ENCODE measurements at regions not wholly inside any gene's neighbourhood (a gene's known extent, or its start where the extent isn't known, plus 50 kb on each side); places are given as distances from the start of the nearest gene placed in this dataset.

DNA sequence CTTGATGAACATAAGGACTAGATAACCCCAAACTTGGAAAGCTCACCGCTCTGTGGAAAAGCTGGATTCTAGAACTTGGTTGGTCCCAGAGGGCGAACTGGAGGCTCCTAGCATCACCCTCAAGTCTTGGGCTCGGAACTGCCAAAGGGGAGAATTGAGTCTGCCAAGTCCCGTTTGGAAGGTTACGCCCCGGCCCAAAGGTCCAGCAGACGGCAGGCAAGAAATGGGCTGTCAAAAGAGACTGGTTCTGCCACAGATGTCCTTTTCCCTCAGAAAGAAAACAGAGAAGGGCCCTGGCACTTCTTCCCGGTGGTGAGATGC, 182.2 kb downstream of the ANAPC1 start:
- no peak for DNase-seq

DNA sequence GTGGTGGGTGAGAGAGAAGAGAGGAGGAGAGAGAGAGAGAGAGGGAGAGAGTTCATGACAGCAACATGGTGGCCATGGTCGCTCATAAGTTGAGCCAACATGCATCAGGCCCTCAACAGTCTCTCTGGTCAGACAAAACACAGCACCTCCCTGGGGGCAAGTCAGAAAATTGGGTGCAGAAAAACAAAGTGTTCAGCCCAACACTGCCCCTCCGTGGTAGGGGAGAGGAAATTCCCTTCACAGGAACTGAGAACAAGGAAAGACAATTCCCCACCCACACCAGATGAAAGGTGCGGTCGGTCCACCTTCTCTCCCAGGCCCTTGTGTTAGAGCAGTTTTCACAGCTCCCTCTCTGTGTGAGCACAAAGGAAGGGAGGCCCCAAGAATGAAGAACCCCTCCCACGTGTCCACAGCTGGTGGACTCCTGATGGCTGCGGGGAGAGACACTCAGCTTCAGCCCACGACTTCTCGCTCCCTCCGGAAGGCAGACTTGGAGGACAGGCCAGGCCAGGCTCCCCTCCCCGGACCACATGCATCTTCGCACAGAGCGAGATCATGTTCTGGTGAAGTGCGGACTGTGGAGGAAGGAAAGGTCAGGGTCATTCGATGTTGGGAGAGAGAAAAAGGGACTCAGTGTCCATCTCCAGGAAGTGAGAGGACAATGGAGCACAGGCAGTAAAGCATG, 181.7 kb downstream of the ANAPC1 start:
- DNase-seq = peak; percentile 71

DNA sequence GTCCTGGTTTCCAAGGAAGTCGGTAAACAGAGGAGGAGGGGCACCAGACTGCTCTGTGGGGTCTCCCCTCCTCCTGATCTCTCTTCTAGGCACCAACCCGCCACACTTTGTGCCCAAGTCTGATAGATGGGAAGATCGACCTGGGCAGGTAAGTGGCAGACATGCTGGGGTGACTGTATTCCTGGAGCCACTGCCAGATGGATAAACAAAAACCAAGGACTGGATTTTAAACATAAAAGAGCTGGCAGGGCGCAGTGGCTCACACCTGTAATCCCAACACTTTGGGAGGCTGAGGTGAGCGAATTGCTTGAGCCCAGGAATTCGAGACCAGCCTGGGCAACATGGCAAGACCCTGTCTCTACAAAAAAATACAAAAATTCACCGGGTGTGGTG, 181.2 kb downstream of the ANAPC1 start:
- DNase-seq = no peak

DNA sequence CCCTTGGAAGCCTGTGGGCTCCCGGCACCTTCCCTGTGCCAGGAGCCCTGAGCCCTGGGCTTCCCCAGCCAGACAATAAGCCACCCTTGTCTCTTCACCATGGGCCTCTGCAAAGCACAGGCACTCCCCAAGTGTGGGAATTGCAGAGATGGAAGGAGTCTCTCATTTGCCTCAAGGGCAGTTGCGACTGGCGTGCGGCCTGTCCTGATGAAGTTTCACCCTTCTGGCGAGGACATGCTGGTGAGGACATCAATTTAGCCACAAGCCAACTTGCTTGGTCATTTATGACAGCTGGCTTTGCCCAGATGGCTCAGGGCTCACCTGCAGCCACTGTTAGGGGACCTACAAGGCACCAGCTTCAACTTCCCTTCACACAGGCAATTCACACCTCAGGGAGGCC, 180.2 kb downstream of the ANAPC1 start:
- DNase-seq = no peak

DNA sequence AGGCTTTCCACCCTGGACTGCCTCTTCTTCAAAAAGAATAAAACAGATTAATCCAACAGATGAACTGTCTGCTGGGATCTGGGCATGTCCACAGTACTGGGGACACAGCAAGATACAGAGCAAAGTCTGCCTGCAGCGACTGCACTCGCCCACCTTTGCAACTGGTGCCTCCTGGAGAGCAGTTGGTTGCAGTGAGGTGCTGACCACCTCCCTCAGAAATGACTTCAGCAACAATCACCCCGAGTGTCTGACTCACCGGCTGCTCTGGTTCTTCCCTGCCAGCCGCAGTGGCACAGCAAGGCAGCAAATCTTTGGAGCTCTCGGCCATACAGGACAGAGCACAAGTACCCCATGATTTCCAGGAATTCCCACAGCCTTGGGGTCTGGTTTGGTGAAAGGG, 179.7 kb downstream of the ANAPC1 start:
- peak; percentile 50 for DNase-seq

DNA sequence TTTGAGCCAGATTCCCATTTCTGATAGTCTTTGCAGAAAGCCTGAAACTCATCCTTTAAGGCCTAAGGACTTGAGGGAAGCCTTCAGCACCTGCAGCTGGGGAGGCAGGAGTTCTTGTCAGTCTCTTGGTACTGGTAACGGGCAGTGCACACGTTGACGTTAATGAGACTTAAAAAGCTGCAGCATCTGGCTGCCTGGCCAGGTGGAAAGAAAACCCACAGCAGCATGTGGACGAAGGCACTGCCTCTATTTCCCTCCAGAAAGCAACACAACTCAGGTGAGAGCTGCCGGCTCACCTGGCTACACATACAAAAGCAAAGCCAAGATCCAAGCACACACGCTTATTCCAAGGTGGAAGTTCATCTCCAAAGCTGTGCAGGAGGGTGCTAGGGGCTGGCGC, 178.8 kb downstream of the ANAPC1 start:
- DNase-seq = no peak

DNA sequence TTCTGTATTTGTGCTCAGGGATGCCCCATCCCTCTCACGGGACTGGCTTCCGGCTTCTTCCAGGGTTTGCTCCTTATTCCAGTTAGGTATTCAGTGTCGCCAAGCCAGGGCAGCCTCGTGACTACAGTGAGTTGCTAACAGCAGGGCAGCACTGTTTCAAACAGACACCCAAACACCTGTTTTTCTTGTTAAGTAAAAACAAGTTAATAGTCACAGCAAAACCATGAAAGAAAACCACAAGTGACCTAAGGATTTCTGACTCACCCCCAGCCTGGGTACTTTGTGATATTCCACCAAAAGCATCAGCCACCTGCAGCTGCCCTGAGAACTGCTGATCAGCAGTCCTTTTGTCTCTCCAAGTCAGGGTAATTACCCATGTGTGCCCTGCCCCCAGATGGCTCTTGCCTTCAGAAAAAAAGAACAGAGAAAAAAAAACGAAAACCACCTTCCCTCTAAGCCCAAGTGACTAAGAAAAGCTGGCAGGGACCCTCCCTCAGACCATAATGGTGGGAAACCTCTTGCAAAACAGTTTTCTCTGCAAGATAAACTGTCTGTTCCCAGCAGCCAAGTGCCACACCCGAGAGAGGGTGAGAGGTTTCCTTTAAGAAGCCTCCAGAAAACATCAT, 178.2 kb downstream of the ANAPC1 start:
- peak; percentile 76 for DNase-seq

DNA sequence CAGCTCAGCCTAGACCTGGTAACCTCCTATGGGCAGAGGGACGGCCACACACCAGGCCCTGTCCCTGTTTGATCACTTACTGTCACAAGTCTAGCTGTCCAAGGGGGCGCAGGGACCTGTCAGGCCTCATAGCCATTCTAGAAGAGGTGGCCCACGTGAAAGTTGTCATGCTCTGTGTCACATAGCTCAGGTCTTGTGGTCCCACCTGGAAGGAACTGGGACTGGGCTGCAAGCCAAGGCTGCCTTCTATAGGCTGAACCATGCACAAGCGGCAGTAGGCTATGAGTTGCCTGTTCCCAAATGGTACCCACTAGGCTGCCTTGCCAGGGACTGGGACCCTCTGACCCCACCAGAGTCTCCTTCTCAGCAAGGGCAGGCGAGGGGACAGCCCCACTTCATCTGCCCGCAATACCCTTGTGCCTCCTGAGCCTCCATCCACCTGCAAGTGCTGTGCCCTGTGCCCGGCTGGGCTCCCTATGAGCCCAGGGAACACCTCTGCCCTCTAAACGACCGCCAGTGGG, 177.5 kb downstream of the ANAPC1 start:
- DNase-seq = no peak

DNA sequence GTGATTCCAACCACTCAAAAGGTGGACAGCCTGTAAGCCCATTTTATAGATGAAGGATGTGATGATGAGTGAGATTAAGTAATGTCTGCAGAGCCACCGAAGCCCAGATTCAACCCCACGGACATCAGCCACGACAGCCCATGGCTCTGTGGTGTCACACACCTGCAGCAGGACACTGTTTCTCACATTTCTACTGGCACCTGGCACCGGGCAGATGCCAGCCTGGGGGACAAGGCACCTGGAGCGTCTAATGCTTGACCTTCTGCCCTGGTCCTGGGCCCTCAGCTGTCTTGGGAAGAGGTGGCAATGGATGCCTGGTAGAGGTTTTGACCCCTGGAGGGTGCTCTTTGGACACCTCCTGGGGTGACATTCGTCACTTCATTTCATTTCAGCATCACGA, 176.3 kb downstream of the ANAPC1 start:
- no peak for DNase-seq

DNA sequence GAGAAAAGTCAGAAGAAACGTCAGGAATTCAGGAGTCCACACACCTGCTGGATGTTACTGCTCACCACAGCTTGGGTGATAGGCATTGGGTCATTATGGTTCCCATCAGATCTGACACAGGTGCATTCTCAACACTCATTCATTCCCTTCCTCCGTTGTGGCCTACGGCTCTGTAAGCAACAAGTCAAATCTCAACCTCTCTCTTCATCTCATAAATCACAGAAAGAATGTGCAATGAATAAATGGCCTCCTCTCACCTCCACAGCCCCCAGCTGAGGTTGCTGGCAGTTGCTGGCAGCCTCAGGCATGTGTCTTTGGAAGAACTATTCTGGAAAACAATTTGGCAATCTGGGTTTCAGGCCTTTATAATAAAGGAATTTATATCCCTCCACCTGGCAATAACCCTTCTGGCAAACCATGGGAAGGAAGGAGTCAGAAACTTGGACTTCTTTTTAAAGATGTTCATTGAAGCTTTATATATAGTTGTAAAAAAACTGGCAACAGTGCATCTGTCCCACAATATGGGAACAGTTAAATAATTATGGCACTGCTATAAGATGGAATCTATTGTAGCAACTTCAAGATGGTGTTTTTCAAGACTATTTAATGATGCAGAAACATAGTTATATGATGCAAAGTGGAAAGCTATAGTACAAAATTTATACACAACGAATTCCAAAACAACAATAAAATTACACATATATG, 175.4 kb downstream of the ANAPC1 start:
- DNase-seq = no peak

DNA sequence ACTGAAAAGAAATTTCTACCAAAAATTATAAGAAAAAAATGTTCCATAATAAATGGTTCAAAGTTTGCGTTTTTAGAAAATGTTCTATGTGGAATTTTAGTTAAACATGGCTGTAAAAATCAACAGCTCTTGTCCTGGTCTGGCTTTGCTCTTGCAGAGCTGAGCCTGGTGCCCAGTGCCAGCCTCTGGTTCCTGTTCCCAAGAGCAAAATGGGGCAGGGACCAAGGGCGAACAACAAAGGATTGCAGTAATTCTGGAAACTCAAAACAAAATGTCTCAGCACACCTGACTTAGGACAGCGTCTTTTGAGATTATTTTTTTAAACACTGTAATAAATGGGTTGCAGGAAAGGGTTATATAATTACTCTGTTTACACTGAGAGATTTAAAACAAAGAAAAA, 174.7 kb downstream of the ANAPC1 start:
- DNase-seq = no peak

DNA sequence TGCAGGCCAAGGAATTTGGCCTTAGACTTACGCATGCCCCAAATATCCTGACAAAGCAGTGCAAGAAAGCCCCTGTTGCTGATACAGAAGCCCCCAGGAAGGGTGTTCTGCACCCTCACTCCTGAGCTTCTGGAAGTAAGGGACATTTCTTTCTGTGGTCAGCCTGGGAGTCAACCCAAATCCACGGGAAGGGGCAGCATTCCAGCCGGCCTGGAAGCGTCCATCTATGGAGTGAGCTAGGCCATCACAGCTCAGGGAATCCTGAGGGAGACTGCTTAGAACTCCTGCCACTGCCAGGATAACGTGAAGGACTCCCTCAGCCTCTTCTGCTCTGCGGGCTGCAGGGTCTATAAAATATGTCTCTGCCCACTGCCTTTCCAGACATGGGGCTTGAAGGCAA, 173.9 kb downstream of the ANAPC1 start:
- DNase-seq = no peak

DNA sequence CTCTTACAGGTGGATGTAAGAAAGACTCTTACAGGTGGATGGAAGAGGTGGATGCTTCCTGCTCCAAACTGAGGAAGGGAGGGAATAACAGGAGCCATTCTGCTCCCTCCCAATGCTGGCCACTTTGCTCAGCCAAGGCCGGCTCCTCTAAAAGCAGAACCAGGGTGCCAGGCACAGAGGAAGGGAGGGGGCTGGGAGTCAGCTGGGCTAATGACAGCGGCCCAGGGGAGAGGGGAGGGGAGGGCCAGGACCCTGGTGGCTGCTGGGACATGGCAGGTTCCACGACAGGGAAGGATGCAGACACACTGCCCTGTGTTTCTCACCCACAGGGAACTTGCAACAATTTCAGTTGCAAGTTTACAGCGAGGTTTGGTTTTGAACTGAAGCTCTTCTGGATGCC, 173.4 kb downstream of the ANAPC1 start:
- DNase-seq = no peak

DNA sequence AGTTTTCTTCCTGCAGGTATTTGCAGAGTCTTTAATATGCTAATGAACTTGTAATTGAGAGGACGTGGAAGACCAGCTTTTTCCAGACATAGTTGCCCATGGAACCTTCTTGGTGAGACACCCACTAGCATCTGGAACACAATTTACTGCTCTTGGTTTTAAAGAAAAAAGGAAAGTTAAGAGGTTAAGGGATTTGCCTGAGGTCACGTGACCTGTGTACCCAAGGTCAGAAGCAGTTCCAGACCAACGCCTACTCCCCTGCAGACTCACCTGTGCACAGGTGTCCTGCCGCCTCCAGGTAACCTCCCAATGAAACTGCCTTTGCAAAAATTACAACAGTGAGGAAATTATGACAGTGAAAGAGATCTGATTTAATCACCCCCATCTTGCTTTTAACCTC, 172.7 kb downstream of the ANAPC1 start:
- DNase-seq = no peak

DNA sequence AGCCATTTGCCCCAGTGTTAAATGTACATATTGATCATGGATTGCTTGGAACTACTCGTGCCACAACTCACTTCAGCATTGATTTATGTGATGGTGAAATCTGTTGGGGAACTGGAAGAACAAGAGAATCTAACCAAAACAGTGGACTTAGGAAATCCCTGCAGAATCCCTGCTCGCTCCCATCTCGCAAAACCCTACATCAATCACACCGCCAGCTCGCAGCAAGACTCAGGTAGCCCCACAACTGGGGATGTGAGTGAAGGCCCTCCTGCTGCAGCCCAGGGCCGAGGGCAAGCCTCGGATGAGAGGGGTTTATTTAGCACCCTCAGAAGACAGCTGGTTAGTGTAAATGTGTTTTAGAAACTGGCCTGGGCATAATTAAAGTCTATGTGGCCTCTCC, 171.6 kb downstream of the ANAPC1 start:
- no peak for DNase-seq

DNA sequence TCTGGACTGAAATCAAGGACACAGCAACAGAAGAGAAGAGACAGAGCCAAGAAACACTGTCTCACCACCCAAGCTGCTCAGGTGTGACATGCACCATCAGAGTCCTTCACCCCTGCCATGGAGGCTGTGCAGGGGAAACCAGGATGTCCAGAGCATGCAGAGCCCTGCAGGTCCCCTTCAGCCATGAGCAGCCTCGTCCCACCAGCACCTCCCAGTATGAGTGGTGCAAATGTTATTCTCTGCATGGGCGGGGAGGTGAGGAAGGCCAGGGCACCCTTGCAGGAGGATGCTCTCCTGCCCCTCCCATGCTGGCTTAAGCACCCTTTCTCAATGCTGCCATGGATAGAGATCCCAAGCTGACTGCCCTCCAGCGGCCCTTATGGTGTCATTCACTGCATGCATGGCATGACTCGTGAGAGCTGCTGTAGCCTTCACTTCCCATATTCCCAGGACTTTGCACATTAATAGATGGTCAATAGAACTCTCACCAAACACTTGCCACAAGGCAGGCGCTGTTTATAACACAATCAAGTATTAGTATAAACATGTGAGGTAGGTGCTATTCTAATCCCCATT, 171.0 kb downstream of the ANAPC1 start:
- no peak for DNase-seq

DNA sequence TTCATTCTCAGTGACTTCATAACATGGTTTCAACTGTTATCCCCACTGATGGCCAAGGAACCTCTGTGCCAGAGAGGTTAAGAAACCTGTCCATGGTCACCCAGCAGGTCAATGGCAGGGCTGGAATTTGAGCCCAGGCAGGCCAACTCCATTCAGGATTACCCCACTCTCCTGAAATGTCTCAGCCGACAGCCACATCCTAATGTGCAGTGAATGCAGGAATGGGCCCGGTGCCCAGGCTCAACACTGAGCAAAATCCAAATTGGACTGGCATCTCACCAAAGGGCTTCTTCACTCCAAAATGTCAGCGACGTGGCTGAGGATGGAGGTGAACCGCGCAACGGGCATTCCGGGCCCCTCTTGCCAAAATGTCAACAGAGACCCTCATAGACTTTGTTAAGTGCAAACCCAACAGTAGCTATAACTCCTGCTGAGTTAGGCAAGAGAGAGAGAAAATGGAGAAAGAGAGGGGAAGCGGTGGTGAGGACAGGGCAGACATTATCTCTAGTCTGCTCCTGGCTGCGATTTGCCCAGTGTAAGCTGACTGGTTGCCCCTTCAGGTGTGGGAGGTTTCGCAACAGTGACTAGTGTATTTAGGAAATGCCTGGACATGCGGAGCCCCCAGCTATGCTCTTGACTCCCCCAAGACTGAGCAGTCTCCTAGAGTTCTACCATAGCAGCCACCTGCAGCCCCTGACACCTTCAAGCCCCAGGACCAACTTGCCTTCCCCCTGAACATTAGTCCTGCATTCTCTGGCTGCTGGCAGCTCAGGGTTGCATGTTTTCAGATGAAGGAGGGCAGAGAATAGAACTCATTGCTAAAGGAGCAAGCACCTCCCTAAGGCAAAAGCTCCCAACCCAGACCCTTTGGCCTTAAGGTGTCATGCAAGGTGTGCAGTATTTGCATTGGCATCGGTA, 167.7 kb downstream of the ANAPC1 start:
- no peak for DNase-seq

DNA sequence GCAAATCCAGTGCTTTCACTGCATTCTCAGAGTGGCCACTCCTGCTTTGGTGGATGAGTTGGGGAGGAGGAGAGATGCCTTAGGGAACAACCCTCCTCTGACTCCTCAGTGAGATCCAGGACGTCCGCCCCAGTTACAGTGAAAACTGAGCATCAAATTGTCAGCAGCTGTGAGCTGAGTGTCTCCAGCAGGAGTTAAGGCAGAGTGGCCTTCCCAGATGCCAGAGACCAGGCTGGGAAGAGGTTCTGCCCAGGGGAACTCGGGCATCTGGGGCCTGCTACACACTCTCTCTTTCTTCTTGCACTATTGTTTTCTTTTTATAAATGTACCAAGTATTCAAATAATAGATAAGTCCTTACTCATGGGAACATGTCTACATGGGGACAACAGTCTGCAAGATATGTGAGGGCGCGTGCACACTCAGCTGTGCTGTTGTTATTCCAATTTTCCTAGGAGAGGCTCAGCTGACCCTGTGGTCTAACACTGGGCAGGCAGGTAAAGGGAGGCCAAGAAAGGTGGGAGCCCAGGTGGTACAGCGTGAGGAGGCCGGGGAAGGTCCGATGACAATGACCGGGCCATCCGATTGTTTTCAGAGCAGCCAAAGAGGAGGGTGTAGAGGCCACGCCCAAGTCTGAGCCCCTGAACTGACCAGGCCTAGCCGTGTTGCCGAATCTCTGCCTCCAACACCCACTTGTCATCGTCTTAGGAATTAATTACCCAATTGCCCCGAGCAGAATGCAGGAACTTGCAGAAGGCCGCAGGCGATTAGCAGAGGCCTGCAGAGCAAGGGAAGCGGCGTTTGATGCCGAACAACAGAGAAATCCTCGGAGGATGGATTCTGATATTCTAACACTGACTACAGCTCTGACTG, 166.9 kb downstream of the ANAPC1 start:
- no peak for DNase-seq

Measured in fibroblast of skin of back (primary cell).